ENCODE measurements at regions not wholly inside any gene's neighbourhood (a gene's known extent, or its start where the extent isn't known, plus 50 kb on each side); places are given as distances from the start of the nearest gene placed in this dataset.

GRCh38 chr11:109015283-109015682 lies 350.4 kb downstream of the DDX10 start:
- peaks cover 11% of the 10 kb centered on the region for H3K4me1 ChIP-seq (ENCODE audit: insufficient read depth, poor library complexity, severe bottlenecking)
- H3K36me3 ChIP-seq (ENCODE audit: low read depth) = no peaks in the 10 kb centered on the region
- no peaks in the 10 kb centered on the region for H3K27me3 ChIP-seq (ENCODE audit: insufficient read depth, poor library complexity, severe bottlenecking)
- no peak for DNase-seq (ENCODE audit: low spot score)
- no peaks in the 10 kb centered on the region for H3K9me3 ChIP-seq (ENCODE audit: severe bottlenecking)
- peak; percentile 79 for ATAC-seq (ENCODE audit: low read depth)
- TF ChIP-seq, protein P1, sequence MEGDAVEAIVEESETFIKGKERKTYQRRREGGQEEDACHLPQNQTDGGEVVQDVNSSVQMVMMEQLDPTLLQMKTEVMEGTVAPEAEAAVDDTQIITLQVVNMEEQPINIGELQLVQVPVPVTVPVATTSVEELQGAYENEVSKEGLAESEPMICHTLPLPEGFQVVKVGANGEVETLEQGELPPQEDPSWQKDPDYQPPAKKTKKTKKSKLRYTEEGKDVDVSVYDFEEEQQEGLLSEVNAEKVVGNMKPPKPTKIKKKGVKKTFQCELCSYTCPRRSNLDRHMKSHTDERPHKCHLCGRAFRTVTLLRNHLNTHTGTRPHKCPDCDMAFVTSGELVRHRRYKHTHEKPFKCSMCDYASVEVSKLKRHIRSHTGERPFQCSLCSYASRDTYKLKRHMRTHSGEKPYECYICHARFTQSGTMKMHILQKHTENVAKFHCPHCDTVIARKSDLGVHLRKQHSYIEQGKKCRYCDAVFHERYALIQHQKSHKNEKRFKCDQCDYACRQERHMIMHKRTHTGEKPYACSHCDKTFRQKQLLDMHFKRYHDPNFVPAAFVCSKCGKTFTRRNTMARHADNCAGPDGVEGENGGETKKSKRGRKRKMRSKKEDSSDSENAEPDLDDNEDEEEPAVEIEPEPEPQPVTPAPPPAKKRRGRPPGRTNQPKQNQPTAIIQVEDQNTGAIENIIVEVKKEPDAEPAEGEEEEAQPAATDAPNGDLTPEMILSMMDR (IDR thresholded peaks at IDR 0.05; ENCODE audit: poor library complexity, severe bottlenecking) = no peak
- H3K4me3 ChIP-seq (ENCODE audit: severe bottlenecking) = no peak overlapping the region
- H3K27ac ChIP-seq (ENCODE audit: poor library complexity, severe bottlenecking) = no peak overlapping the region

DNA sequence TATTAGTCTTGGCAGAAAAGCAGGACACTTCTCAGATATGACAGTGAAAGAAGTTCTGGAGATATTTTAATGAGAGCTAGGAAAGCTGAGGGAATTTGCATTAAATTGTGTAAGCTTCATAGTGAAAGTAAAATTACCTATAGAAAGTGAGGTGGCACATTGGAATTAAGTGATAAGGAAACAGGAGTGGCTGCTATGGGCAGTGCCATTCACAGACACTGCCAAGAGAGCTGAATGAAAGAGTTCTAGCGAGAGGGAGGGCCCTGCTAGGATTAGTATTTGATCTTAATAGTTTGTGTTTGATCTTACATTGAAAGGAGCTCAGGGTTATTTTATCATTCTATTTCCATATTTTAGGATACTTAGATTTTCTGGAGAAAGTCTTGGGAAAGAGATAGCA lies 351.9 kb downstream of the DDX10 start:
- TF ChIP-seq, protein P1 (IDR thresholded peaks at IDR 0.05; ENCODE audit: poor library complexity, severe bottlenecking) = no peak

DNA sequence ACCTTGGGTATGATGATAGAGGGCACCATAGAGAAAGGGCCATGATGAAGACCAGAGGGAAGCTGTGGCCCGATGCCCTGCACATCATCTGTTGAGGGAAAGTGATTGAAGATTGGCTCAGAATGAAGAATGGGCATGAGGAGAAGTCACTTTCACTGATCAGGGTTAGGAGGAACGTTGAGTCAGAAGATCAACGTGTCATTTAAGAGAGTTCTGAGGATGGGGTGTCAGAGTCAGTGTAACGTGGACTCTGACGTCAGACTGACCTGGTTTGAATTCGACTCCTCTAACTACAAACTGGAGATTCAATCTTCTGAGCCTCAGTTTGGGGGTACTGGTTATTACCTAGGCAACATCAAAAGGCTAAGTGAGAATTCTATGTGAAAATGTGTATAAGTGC lies 352.6 kb downstream of the DDX10 start:
- Histone ChIP-seq H3K27me3 (ENCODE audit: insufficient read depth, poor library complexity, severe bottlenecking) (no peaks in the 10 kb centered on the region), H3K4me1 (ENCODE audit: insufficient read depth, poor library complexity, severe bottlenecking) (peaks cover 11% of the 10 kb centered on the region), H3K9me3 (ENCODE audit: severe bottlenecking) (no peaks in the 10 kb centered on the region), H3K4me3 (ENCODE audit: severe bottlenecking) (no peak overlapping the region), H3K27ac (ENCODE audit: poor library complexity, severe bottlenecking) (no peak overlapping the region), H3K36me3 (ENCODE audit: low read depth) (no peaks in the 10 kb centered on the region)
- TF ChIP-seq, protein P1 (IDR thresholded peaks at IDR 0.05; ENCODE audit: poor library complexity, severe bottlenecking) = no peak
- ATAC-seq (ENCODE audit: low read depth) (no peak), DNase-seq (ENCODE audit: low spot score) (no peak)

More for the DNA sequence above, 351.9 kb downstream of the DDX10 start:
- no peaks in the 10 kb centered on the region for H3K27me3 ChIP-seq (ENCODE audit: insufficient read depth, poor library complexity, severe bottlenecking)
- DNase-seq (ENCODE audit: low spot score) = no peak
- peaks cover 11% of the 10 kb centered on the region for H3K4me1 ChIP-seq (ENCODE audit: insufficient read depth, poor library complexity, severe bottlenecking)
- H3K27ac ChIP-seq (ENCODE audit: poor library complexity, severe bottlenecking) = no peak overlapping the region
- H3K36me3 ChIP-seq (ENCODE audit: low read depth) = no peaks in the 10 kb centered on the region
- peak; percentile 60; the same call in 1 of the 3 replicates for ATAC-seq (ENCODE audit: low read depth)
- no peak overlapping the region for H3K4me3 ChIP-seq (ENCODE audit: severe bottlenecking)
- H3K9me3 ChIP-seq (ENCODE audit: severe bottlenecking) = no peaks in the 10 kb centered on the region

DNA sequence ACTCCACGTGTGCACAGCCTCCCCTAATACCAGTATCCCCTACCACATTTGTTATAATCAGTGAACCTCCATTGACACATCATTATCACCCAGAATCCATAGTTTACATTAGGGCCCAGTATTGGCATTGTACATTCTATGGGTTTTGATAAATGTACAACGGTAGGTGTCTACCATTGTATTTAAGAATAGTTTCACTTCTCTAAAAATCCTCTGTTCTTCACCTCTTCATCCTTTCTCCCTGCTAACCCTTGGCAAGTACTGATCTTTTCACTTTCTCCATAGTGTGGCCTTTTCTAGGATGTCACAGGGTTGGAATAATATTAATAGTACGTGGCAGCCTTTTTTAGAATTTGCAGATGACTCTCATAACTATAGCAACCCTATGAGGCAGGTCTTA lies 353.8 kb downstream of the DDX10 start:
- H3K4me1 ChIP-seq (ENCODE audit: insufficient read depth, poor library complexity, severe bottlenecking) = peaks cover 11% of the 10 kb centered on the region
- no peaks in the 10 kb centered on the region for H3K9me3 ChIP-seq (ENCODE audit: severe bottlenecking)
- H3K27me3 ChIP-seq (ENCODE audit: insufficient read depth, poor library complexity, severe bottlenecking) = no peaks in the 10 kb centered on the region
- TF ChIP-seq, protein P1 (IDR thresholded peaks at IDR 0.05; ENCODE audit: poor library complexity, severe bottlenecking) = no peak
- DNase-seq (ENCODE audit: low spot score) = no peak
- H3K27ac ChIP-seq (ENCODE audit: poor library complexity, severe bottlenecking) = no peak overlapping the region
- H3K4me3 ChIP-seq (ENCODE audit: severe bottlenecking) = no peak overlapping the region
- no peak for ATAC-seq (ENCODE audit: low read depth)
- H3K36me3 ChIP-seq (ENCODE audit: low read depth) = no peaks in the 10 kb centered on the region

- Histone ChIP-seq H3K27ac (ENCODE audit: poor library complexity, severe bottlenecking) (no peak overlapping the region), H3K27me3 (ENCODE audit: insufficient read depth, poor library complexity, severe bottlenecking) (no peaks in the 10 kb centered on the region), H3K4me1 (ENCODE audit: insufficient read depth, poor library complexity, severe bottlenecking) (peaks cover 11% of the 10 kb centered on the region), H3K36me3 (ENCODE audit: low read depth) (no peaks in the 10 kb centered on the region), H3K4me3 (ENCODE audit: severe bottlenecking) (no peak overlapping the region), H3K9me3 (ENCODE audit: severe bottlenecking) (no peaks in the 10 kb centered on the region)
- ATAC-seq (ENCODE audit: low read depth) = no peak
- no peak for DNase-seq (ENCODE audit: low spot score)
- TF ChIP-seq, protein P1 (IDR thresholded peaks at IDR 0.05; ENCODE audit: poor library complexity, severe bottlenecking) = no peak
Measured at GRCh38 chr11:109019342-109019936, 354.6 kb downstream of the DDX10 start.
